ENCODE measurements at regions not wholly inside any gene's neighbourhood (a gene's known extent, or its start where the extent isn't known, plus 50 kb on each side); places are given as distances from the start of the nearest gene placed in this dataset.

DNA sequence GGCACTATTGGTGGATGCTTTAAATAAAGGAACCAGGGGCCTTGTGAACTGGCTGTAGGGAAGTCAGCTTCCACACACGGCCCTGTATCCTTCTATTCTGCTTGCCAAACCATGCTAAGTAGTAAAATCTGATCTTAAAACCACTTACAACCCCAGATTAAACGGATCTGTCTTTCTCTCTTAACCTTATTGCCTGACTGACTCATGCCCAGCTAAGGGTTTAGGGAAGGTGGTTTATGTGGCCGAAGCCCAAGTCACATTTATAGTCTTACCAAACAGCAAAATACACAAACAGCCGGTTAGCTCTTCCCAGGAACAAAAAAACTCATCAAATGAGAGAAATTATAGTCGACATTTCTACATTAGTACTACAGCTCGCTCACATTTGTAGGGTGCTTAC lies 988.4 kb upstream of the TENM3 start:
- no peaks in the 10 kb centered on the region for H3K9me3 ChIP-seq (ENCODE audit: severe bottlenecking)
- TF ChIP-seq, protein P1, sequence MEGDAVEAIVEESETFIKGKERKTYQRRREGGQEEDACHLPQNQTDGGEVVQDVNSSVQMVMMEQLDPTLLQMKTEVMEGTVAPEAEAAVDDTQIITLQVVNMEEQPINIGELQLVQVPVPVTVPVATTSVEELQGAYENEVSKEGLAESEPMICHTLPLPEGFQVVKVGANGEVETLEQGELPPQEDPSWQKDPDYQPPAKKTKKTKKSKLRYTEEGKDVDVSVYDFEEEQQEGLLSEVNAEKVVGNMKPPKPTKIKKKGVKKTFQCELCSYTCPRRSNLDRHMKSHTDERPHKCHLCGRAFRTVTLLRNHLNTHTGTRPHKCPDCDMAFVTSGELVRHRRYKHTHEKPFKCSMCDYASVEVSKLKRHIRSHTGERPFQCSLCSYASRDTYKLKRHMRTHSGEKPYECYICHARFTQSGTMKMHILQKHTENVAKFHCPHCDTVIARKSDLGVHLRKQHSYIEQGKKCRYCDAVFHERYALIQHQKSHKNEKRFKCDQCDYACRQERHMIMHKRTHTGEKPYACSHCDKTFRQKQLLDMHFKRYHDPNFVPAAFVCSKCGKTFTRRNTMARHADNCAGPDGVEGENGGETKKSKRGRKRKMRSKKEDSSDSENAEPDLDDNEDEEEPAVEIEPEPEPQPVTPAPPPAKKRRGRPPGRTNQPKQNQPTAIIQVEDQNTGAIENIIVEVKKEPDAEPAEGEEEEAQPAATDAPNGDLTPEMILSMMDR (IDR thresholded peaks at IDR 0.05; ENCODE audit: poor library complexity, severe bottlenecking), result no peak
- no peaks in the 10 kb centered on the region for H3K4me1 ChIP-seq (ENCODE audit: insufficient read depth, poor library complexity, severe bottlenecking)
- H3K36me3 ChIP-seq (ENCODE audit: low read depth), result no peaks in the 10 kb centered on the region
- DNase-seq (ENCODE audit: low spot score) (no peak), ATAC-seq (ENCODE audit: low read depth) (no peak)
- peaks cover under 1% of the 10 kb centered on the region for H3K27me3 ChIP-seq (ENCODE audit: insufficient read depth, poor library complexity, severe bottlenecking)
- no peak overlapping the region for H3K4me3 ChIP-seq (ENCODE audit: severe bottlenecking)
- no peak overlapping the region for H3K27ac ChIP-seq (ENCODE audit: poor library complexity, severe bottlenecking)

DNA sequence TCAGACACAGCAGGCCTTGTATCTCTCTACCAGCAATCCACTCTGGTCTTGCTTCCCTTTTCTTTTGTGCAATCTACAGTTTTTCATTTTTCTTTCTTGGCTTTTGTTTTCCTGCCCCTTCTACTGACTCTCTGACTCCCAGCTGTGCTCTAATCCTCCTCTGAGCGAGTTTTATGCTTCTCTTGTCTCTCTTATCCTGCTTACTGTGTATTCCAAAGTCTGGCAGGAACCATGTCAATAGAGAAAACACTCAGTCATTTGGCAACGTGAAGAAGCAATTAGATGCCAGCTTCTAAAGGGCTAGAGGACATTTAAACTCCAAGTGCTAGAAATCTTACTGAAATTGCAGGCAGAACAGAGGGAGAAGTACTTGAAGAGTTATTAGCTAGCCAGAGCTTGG lies 984.6 kb upstream of the TENM3 start:
- H3K36me3 ChIP-seq (ENCODE audit: low read depth), result no peaks in the 10 kb centered on the region
- H3K27me3 ChIP-seq (ENCODE audit: insufficient read depth, poor library complexity, severe bottlenecking), result peaks cover 2% of the 10 kb centered on the region
- H3K4me1 ChIP-seq (ENCODE audit: insufficient read depth, poor library complexity, severe bottlenecking), result no peaks in the 10 kb centered on the region
- TF ChIP-seq, protein P1 (IDR thresholded peaks at IDR 0.05; ENCODE audit: poor library complexity, severe bottlenecking), result no peak
- no peak overlapping the region for H3K27ac ChIP-seq (ENCODE audit: poor library complexity, severe bottlenecking)
- no peak overlapping the region for H3K4me3 ChIP-seq (ENCODE audit: severe bottlenecking)
- no peak for ATAC-seq (ENCODE audit: low read depth)
- no peaks in the 10 kb centered on the region for H3K9me3 ChIP-seq (ENCODE audit: severe bottlenecking)
- no peak for DNase-seq (ENCODE audit: low spot score)

DNA sequence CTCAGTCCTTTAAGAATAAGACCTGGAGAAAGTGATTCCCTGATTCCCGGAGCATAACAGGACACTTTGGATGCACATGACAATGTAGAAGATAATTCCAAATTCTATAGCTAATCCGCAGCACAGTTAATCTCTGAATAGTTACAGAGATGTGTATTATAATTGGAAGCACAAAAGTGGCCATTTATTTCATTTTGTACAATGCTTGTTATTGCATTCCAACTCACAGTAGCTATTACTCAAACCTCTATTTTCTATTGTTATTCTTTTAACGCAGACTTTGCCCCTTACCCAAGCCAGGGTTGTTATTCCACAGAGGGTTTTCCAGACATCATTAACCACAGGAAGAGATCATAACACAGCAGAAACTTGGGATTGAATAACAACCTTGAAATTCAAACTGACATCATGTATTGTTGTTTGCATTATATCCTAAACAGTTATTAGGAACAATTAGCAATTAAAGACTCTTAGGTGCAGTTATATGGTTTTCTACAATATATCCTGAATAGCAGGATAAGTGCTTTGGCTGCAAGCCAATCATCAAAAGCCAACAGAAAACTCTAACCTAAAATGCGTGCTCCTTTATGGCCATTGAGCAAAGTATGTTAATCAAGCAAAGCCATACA lies 984.0 kb upstream of the TENM3 start:
- TF ChIP-seq, protein P1 (IDR thresholded peaks at IDR 0.05; ENCODE audit: poor library complexity, severe bottlenecking), result no peak
- Histone ChIP-seq H3K4me3 (ENCODE audit: severe bottlenecking) (no peak overlapping the region), H3K36me3 (ENCODE audit: low read depth) (no peaks in the 10 kb centered on the region), H3K9me3 (ENCODE audit: severe bottlenecking) (no peaks in the 10 kb centered on the region), H3K27ac (ENCODE audit: poor library complexity, severe bottlenecking) (no peak overlapping the region), H3K27me3 (ENCODE audit: insufficient read depth, poor library complexity, severe bottlenecking) (peaks cover 2% of the 10 kb centered on the region), H3K4me1 (ENCODE audit: insufficient read depth, poor library complexity, severe bottlenecking) (no peaks in the 10 kb centered on the region)
- DNase-seq (ENCODE audit: low spot score) (no peak), ATAC-seq (ENCODE audit: low read depth) (no peak)

DNA sequence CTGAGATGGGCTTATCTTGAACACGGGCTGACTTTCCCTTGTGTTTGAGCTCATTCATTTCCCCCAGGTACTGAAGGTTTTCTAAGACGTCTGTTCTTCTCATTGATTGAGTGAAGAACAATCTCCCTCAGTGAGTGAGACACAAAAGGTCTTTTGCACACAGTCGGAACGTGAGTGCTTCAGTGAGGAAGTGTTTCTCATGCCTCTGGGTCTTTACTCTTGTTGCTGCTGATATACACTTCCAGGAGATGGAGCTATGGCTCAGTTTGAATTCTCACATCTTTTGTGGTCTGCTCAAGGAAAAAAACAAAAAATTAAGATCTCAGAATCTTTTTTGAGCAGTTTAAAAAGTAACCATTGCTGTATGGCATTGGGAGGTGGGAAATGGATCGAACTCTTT lies 981.9 kb upstream of the TENM3 start:
- TF ChIP-seq, protein P1 (IDR thresholded peaks at IDR 0.05; ENCODE audit: poor library complexity, severe bottlenecking), result peak; percentile 33
- 0 out of 3 replicates have a peak, but pooled peaks have one; percentile 27 for ATAC-seq (ENCODE audit: low read depth)
- Histone ChIP-seq H3K27ac (ENCODE audit: poor library complexity, severe bottlenecking) (no peak overlapping the region), H3K36me3 (ENCODE audit: low read depth) (no peaks in the 10 kb centered on the region), H3K9me3 (ENCODE audit: severe bottlenecking) (no peaks in the 10 kb centered on the region), H3K4me3 (ENCODE audit: severe bottlenecking) (no peak overlapping the region), H3K27me3 (ENCODE audit: insufficient read depth, poor library complexity, severe bottlenecking) (peaks cover 2% of the 10 kb centered on the region), H3K4me1 (ENCODE audit: insufficient read depth, poor library complexity, severe bottlenecking) (no peaks in the 10 kb centered on the region)
- no peak for DNase-seq (ENCODE audit: low spot score)

DNA sequence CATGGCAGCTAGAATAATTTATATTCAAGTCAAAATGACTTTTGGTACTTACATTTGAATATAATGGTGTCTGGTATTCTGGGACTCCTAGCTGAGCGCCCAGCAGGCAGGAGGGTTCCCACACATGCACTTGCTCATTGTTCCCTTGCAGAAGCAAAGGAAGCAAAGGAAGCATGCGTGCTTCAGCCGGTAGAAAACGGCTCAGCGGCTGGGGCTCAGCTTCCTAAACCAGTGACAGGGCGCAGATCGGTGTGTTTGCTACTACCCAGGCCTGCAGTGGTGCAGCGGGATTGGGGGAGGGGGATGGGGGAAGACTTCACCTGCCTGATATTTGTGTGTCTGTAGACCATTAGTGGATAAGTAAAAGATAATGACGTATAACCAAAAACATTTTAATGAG lies 978.3 kb upstream of the TENM3 start:
- Histone ChIP-seq H3K27ac (ENCODE audit: poor library complexity, severe bottlenecking) (no peak overlapping the region), H3K36me3 (ENCODE audit: low read depth) (no peaks in the 10 kb centered on the region), H3K9me3 (ENCODE audit: severe bottlenecking) (no peaks in the 10 kb centered on the region), H3K4me1 (ENCODE audit: insufficient read depth, poor library complexity, severe bottlenecking) (no peaks in the 10 kb centered on the region), H3K4me3 (ENCODE audit: severe bottlenecking) (no peak overlapping the region), H3K27me3 (ENCODE audit: insufficient read depth, poor library complexity, severe bottlenecking) (peaks cover under 1% of the 10 kb centered on the region)
- DNase-seq (ENCODE audit: low spot score), result no peak
- TF ChIP-seq, protein P1 (IDR thresholded peaks at IDR 0.05; ENCODE audit: poor library complexity, severe bottlenecking), result no peak
- ATAC-seq (ENCODE audit: low read depth), result no peak

All from RWPE2 (cell line).